PC-3 (cell line): ENCODE measurements at regions not wholly inside any gene's neighbourhood (a gene's known extent, or its start where the extent isn't known, plus 50 kb on each side); places are given as distances from the start of the nearest gene placed in this dataset.
"Not testable (repeated sequence)": the region's sequence is repeated elsewhere in the genome, so short reads cannot be mapped to it uniquely, and the experiment has no call there.

Source experiments
- ATAC-seq: fragments of 200-7000 bp; cut with Tn5 transposase; 2 replicates; pipeline ENCODE4 v1.9.1; 2020; ENCODE audit warnings: mild to moderate bottlenecking, moderate library complexity
- BruUV-seq: library from RNA; stranded (reverse); fragments of 400-500 nt; replicated peaks from 2 replicates; lab custom pipeline; 2021; lab: Mats Ljungman, UMichigan
- CTCF ChIA-PET: fragments of 300-600 bp; sonication (Branson Sonifier 250); formaldehyde crosslinking; loops from one replicate; lab custom pipeline; 2022; ENCODE audit warnings: antibody characterized with exemption; lab: Charles Lee
- POLR2A ChIA-PET: fragments of 300-600 bp; sonication (Branson Sonifier 250); formaldehyde crosslinking; loops from one replicate; lab custom pipeline; 2022; ENCODE audit warnings: antibody characterized with exemption; ENCODE audit not compliant: unreplicated experiment; lab: Charles Lee
- DNase-seq: peaks from one replicate; pipeline ENCODE4 v3.0.0-alpha.2; 2015
- H2AFZ ChIP-seq: fragments of 300-600 bp; sonication (generic); 2 replicates; pipeline ENCODE4 v1.6.0; 2016; ENCODE audit warnings: antibody characterized with exemption, low read length
- H3F3A ChIP-seq: fragments of 300-600 bp; sonication (generic); one replicate; pipeline ENCODE4 v1.6.0; 2017; ENCODE audit warnings: antibody characterized with exemption, low read length, control low read depth, mild to moderate bottlenecking; ENCODE audit not compliant: unreplicated experiment
- H3K27ac ChIP-seq: fragments of 300-600 bp; sonication (generic); 2 replicates; pipeline ENCODE4 v1.5.1; 2016; ENCODE audit warnings: mild to moderate bottlenecking, low read length
- H3K27me3 ChIP-seq: fragments of 300-600 bp; sonication (generic); 2 replicates; pipeline ENCODE4 v1.6.1; 2016; ENCODE audit warnings: low read length, mixed read lengths
- H3K36me3 ChIP-seq: fragments of 300-600 bp; sonication (generic); 2 replicates; pipeline ENCODE4 v1.6.1; 2016; ENCODE audit warnings: low read depth, mixed run types, low read length, mixed read lengths
- H3K4me1 ChIP-seq: fragments of 300-600 bp; sonication (generic); 2 replicates; pipeline ENCODE4 v1.5.1; 2016; ENCODE audit warnings: low read length; ENCODE audit not compliant: insufficient read depth
- H3K4me2 ChIP-seq: fragments of 300-600 bp; sonication (generic); 2 replicates; pipeline ENCODE4 v1.6.0; 2016; ENCODE audit warnings: low read length
- H3K4me3 ChIP-seq: fragments of 300-600 bp; sonication (generic); 2 replicates; pipeline ENCODE4 v1.5.1; 2016; ENCODE audit warnings: mild to moderate bottlenecking, low read length, mixed read lengths
- H3K79me2 ChIP-seq: fragments of 300-600 bp; sonication (generic); 2 replicates; pipeline ENCODE4 v1.6.1; 2017; ENCODE audit warnings: low read length, mixed read lengths
- H3K9ac ChIP-seq: fragments of 300-600 bp; sonication (generic); 2 replicates; pipeline ENCODE4 v1.6.0; 2016; ENCODE audit warnings: mild to moderate bottlenecking, low read length
- H3K9me2 ChIP-seq: fragments of 300-600 bp; sonication (generic); replicated peaks from 2 replicates; pipeline ENCODE4 v1.6.1; 2016; ENCODE audit warnings: mixed run types, low read length, mixed read lengths
- H3K9me3 ChIP-seq: fragments of 300-600 bp; sonication (generic); 2 replicates; pipeline ENCODE4 v1.6.1; 2016; ENCODE audit warnings: low read length, mixed read lengths
- H4K20me1 ChIP-seq: fragments of 300-600 bp; sonication (generic); 2 replicates; pipeline ENCODE4 v1.6.1; 2016; ENCODE audit warnings: low read length, mixed read lengths
- CTCF ChIP-seq: fragments of 300-600 bp; sonication (generic); conservative IDR thresholded peaks from 2 replicates; pipeline ENCODE4 v1.5.1; 2017; ENCODE audit warnings: antibody characterized with exemption, low read depth, mild to moderate bottlenecking, low read length
- EZH2 ChIP-seq: fragments of 300-600 bp; sonication (generic); IDR thresholded peaks from one replicate; pipeline ENCODE4 v1.6.1; 2017; ENCODE audit warnings: antibody characterized with exemption, mild to moderate bottlenecking, low read length; ENCODE audit not compliant: unreplicated experiment
- EZH2phosphoT487 ChIP-seq: fragments of 300-600 bp; sonication (generic); IDR thresholded peaks from 2 replicates; pipeline ENCODE4 v1.6.1; 2018; ENCODE audit warnings: mild to moderate bottlenecking, antibody characterized with exemption, low read length, borderline replicate concordance
- intact Hi-C: fragments of 100-400 bp; cut with micrococcal nuclease; formaldehyde crosslinking; loops from 2 replicates; pipeline ENCODE4 v1.9.0; 2023

GRCh38 chr15:96977886-96978285, 647.4 kb downstream of the NR2F2 start:
- POLR2A ChIA-PET, result no interaction called here
- Histone ChIP-seq H4K20me1 (no peaks in the 10 kb centered on the region), H3K9ac (no peak overlapping the region), H3F3A (no peaks in the 10 kb centered on the region), H3K36me3 (no peaks in the 10 kb centered on the region), H3K4me3 (no peak overlapping the region), H3K9me3 (no peaks in the 10 kb centered on the region), H3K27me3 (peaks cover 5% of the 10 kb centered on the region; the same call in 1 of the 2 replicates), H3K4me1 (no peaks in the 10 kb centered on the region), H3K4me2 (no peak overlapping the region), H3K9me2 (no peaks in the 10 kb centered on the region), H3K27ac (no peak overlapping the region), H2AFZ (no peak overlapping the region), H3K79me2 (no peaks in the 10 kb centered on the region)
- ATAC-seq (no peak), DNase-seq (no peak)
- no peak for TF ChIP-seq EZH2phosphoT487
- TF ChIP-seq CTCF, result no peak
- no peak for TF ChIP-seq EZH2
- CTCF ChIA-PET, result no interaction called here
- BruUV-seq, result no TSS peak
- intact Hi-C loops, result no loop called here

GRCh38 chr15:96978937-96979473, 648.5 kb downstream of the NR2F2 start:
- no peaks in the 10 kb centered on the region for H3K9me3 ChIP-seq
- no peaks in the 10 kb centered on the region for H3K9me2 ChIP-seq
- no peak overlapping the region for H3K9ac ChIP-seq
- POLR2A ChIA-PET, result no interaction called here
- no peak overlapping the region for H3K4me2 ChIP-seq
- no peak for DNase-seq
- no peak overlapping the region for H2AFZ ChIP-seq
- TF ChIP-seq CTCF, result no peak
- CTCF ChIA-PET, result no interaction called here
- no peaks in the 10 kb centered on the region for H4K20me1 ChIP-seq
- no peak overlapping the region for H3K4me3 ChIP-seq
- H3K27me3 ChIP-seq, result peaks cover 16% of the 10 kb centered on the region
- no peaks in the 10 kb centered on the region for H3K36me3 ChIP-seq
- H3F3A ChIP-seq, result no peaks in the 10 kb centered on the region
- no peaks in the 10 kb centered on the region for H3K4me1 ChIP-seq
- ATAC-seq, result no peak
- intact Hi-C loops, result no loop called here
- no peak overlapping the region for H3K27ac ChIP-seq
- H3K79me2 ChIP-seq, result no peaks in the 10 kb centered on the region
- BruUV-seq, result no TSS peak

GRCh38 chr15:96984121-96984671, 653.7 kb downstream of the NR2F2 start:
- ATAC-seq, H3F3A ChIP-seq, DNase-seq, H3K4me3 ChIP-seq, H3K4me1 ChIP-seq, BruUV-seq, H3K79me2 ChIP-seq, H3K9ac ChIP-seq, H3K9me3 ChIP-seq, intact Hi-C loops, H3K36me3 ChIP-seq, H3K27ac ChIP-seq, H4K20me1 ChIP-seq, H3K4me2 ChIP-seq, H2AFZ ChIP-seq, CTCF ChIA-PET, H3K9me2 ChIP-seq, POLR2A ChIA-PET: not testable (repeated sequence)
- H3K27me3 ChIP-seq, result peaks cover 24% of the 10 kb centered on the region
